Thyroid gland (tissue), 4 donors: ENCODE measurements at regions not wholly inside any gene's neighbourhood (a gene's known extent, or its start where the extent isn't known, plus 50 kb on each side); places are given as distances from the start of the nearest gene placed in this dataset.

Experiments
- POLR2A ChIP-seq, 2 donors: fragments of 450-650 bp; IDR thresholded peaks; one replicate each; pipeline ENCODE4 v1.6.1; 2017; ENCODE audit warnings: antibody characterized with exemption in 2 of 2, mild to moderate bottlenecking in 2 of 2, moderate library complexity in 1 of 2
- TF ChIP-seq, protein P1 (sequence below), 6 experiments: fragments of 200-600 bp in 3 of 6; fragments of 450-650 bp in 3 of 6; sonication (generic) in 3 of 6; IDR thresholded peaks; one replicate each; pipeline ENCODE4 v1.5.1; 2016 to 2019; ENCODE audit warnings: antibody characterized with exemption in 6 of 6, mild to moderate bottlenecking in 2 of 6, inconsistent platforms in 1 of 6, moderate library complexity in 1 of 6

DNA sequence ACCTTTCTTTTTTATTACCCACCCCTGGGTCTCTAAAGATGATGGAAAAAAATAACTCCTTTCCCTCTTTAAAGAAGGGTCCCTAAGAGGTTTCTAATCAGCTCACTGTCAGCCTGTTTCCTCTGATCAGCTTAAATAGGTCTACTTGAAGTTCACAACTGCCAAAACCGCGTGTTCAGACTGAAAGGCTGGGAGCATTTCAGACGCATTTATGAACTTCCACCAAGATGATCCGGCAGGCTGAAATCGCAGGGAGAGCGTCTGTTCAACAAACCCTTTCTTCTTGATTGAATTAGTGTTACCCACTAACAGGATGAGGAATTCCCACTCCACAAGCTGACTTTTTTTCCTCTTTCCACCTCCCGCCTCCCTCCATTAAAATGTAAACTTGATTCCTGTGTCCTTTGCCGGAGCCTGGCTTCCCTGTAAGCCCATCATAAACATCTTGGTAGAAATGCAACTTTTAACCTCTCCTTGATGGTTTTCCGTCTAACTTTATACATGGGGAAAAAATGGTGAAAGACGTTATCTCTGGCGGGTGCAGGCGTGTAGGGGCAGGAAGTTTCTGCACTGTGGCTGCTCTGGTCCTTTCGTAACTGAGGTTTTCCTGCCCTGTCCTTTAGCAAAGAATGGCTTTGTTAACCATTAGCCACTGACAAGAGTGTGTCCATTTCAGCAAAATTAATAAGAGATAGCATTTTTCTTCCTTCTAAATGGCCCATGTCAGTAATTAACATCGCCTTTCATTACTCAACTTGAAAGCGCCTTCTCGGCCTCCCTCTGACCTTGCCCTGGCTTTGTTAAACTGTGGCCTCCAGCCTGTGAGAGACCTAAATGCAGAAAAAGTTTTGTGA lies 130.7 kb downstream of the BAMBI start:
- TF ChIP-seq, protein P1, sequence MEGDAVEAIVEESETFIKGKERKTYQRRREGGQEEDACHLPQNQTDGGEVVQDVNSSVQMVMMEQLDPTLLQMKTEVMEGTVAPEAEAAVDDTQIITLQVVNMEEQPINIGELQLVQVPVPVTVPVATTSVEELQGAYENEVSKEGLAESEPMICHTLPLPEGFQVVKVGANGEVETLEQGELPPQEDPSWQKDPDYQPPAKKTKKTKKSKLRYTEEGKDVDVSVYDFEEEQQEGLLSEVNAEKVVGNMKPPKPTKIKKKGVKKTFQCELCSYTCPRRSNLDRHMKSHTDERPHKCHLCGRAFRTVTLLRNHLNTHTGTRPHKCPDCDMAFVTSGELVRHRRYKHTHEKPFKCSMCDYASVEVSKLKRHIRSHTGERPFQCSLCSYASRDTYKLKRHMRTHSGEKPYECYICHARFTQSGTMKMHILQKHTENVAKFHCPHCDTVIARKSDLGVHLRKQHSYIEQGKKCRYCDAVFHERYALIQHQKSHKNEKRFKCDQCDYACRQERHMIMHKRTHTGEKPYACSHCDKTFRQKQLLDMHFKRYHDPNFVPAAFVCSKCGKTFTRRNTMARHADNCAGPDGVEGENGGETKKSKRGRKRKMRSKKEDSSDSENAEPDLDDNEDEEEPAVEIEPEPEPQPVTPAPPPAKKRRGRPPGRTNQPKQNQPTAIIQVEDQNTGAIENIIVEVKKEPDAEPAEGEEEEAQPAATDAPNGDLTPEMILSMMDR (IDR thresholded peaks at IDR 0.05): no peak
- no peak for TF ChIP-seq POLR2A (IDR thresholded peaks at IDR 0.05)
